ENCODE measurements at regions not wholly inside any gene's neighbourhood (a gene's known extent, or its start where the extent isn't known, plus 50 kb on each side); places are given as distances from the start of the nearest gene placed in this dataset.

- CTCF ChIA-PET = no interaction called here
- no peak for ATAC-seq
Observed at GRCh38 chr16:76964464-76965154, 226.4 kb upstream of the MON1B start.

DNA sequence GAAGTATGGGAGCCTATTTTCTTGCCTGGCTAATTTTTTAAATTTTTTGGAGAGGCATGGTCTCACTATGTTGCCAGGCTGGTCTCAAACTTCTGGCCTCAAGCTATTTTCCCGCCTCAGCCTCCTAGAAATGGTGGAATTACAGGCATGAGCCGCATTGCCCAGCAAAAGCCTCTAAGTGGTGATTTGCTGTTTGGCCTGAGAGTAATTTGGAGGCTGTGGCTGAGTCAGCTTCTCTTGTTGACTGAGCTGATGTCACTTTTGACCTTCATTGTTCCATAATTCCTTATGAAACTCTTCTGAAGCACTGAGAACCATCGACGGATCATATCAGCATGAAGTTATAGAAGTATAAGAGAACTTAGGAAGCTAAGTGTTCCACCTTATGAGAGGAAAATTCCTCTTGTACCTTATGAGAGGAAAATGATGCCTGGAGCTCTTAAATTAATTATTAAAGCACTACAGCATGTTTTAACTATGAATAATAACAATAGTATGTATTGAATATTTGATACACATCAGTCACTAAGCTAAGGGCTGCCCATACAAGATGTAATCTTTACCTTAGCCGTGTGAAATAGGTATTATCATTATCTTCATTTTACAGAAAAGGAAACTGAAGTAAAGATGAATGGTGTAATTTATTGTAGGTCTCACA, 220.8 kb upstream of the MON1B start:
- no peak overlapping the region for H3K27ac Mint-ChIP-seq
- H3K36me3 Mint-ChIP-seq = no peaks in the 10 kb centered on the region

More at GRCh38 chr16:76964464-76965154, 226.4 kb upstream of the MON1B start:
- no peak overlapping the region for H3K27ac Mint-ChIP-seq
- no peaks in the 10 kb centered on the region for H3K9me3 Mint-ChIP-seq (ENCODE audit: low read depth)
- no peaks in the 10 kb centered on the region for H3K27me3 Mint-ChIP-seq
- H3K4me1 Mint-ChIP-seq = no peaks in the 10 kb centered on the region
- DNase-seq = no peak
- no peaks in the 10 kb centered on the region for H3K36me3 Mint-ChIP-seq
- no peak overlapping the region for H3K4me3 Mint-ChIP-seq

GRCh38 chr16:76970745-76971099, 220.3 kb upstream of the MON1B start:
- DNase-seq (no peak), ATAC-seq (no peak)
- CTCF ChIA-PET = no interaction called here
- H3K4me1 Mint-ChIP-seq = no peaks in the 10 kb centered on the region
- no peaks in the 10 kb centered on the region for H3K36me3 Mint-ChIP-seq
- H3K9me3 Mint-ChIP-seq (ENCODE audit: low read depth) = no peaks in the 10 kb centered on the region
- H3K27ac Mint-ChIP-seq = no peak overlapping the region
- peaks cover 2% of the 10 kb centered on the region for H3K27me3 Mint-ChIP-seq
- no peak overlapping the region for H3K4me3 Mint-ChIP-seq

More for the DNA sequence above, 220.8 kb upstream of the MON1B start:
- Mint-ChIP-seq H3K27me3 (peaks cover 2% of the 10 kb centered on the region), H3K9me3 (ENCODE audit: low read depth) (no peaks in the 10 kb centered on the region), H3K4me1 (no peaks in the 10 kb centered on the region), H3K4me3 (no peak overlapping the region)
- ATAC-seq (no peak), DNase-seq (no peak)
- CTCF ChIA-PET = no interaction called here

DNA sequence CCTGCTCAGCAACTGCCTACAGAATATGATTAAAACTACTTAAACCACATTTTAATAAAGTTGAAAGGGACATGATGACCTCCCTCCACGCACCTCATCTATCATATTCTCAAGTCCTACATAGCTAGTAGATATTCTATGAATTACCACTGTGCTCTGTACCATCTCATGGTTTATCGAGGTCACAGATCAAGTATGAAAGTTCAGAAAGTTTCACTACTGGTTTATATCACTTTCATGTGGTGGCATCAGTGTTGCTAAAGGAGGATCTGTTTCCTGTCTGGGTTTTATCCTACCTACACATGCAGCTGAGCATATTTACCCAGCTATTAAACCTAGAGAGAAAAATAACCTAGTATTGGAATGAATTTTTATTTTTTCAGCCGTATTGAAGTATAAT, 214.9 kb upstream of the MON1B start:
- Mint-ChIP-seq H3K27ac (no peak overlapping the region), H3K4me3 (no peak overlapping the region), H3K27me3 (peaks cover 2% of the 10 kb centered on the region), H3K4me1 (no peaks in the 10 kb centered on the region), H3K9me3 (ENCODE audit: low read depth) (no peaks in the 10 kb centered on the region), H3K36me3 (no peaks in the 10 kb centered on the region)
- no peak for DNase-seq
- no peak for ATAC-seq
- CTCF ChIA-PET = no interaction called here

GRCh38 chr16:76976756-76977155, 214.2 kb upstream of the MON1B start:
- Mint-ChIP-seq H3K27me3 (no peaks in the 10 kb centered on the region), H3K4me1 (no peaks in the 10 kb centered on the region), H3K9me3 (ENCODE audit: low read depth) (no peaks in the 10 kb centered on the region), H3K4me3 (no peak overlapping the region), H3K36me3 (no peaks in the 10 kb centered on the region), H3K27ac (no peak overlapping the region)
- CTCF ChIA-PET = no interaction called here
- DNase-seq (no peak), ATAC-seq (no peak)

- H3K4me1 Mint-ChIP-seq = no peaks in the 10 kb centered on the region
- CTCF ChIA-PET = no interaction called here
Observed at GRCh38 chr16:76984196-76984595, 206.8 kb upstream of the MON1B start.

DNA sequence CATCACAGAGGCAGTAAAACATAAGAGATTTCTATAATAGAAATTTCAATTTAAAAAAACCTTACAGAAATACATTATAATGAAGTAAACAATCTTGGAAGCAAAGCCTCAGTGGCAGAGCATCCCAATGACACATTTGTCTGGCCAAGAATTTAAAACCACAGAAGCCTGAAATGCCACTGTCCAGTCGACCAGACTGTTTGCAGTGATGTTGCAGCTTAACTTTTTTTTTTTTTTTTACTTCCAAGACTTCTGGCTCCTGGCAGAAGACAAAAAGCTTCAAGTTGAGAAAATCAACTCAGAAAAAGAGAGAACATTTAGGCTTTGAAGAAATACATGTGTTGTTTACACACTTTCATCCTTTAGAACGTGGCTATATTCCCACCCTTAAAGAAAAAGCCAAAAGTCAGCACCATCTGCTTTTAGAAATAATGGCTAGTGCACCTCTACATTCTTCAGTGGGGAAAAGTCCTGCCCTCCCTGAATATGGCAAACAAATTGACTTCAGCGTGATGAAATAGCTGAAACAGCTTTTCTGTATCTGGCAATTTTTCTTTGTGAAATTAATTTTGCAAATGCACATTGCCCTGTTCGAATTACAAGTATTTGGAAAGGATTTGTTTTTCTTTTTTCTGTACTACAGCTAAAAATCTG, 205.5 kb upstream of the MON1B start:
- no peaks in the 10 kb centered on the region for H3K9me3 Mint-ChIP-seq (ENCODE audit: low read depth)
- H3K27me3 Mint-ChIP-seq = no peaks in the 10 kb centered on the region
- H3K4me3 Mint-ChIP-seq = no peak overlapping the region
- H3K36me3 Mint-ChIP-seq = no peaks in the 10 kb centered on the region
- H3K27ac Mint-ChIP-seq = no peak overlapping the region
- ATAC-seq (no peak), DNase-seq (no peak)
- CTCF ChIA-PET = no interaction called here
- no peaks in the 10 kb centered on the region for H3K4me1 Mint-ChIP-seq

More at GRCh38 chr16:76984196-76984595, 206.8 kb upstream of the MON1B start:
- Mint-ChIP-seq H3K27me3 (no peaks in the 10 kb centered on the region), H3K9me3 (ENCODE audit: low read depth) (no peaks in the 10 kb centered on the region), H3K36me3 (no peaks in the 10 kb centered on the region), H3K4me3 (no peak overlapping the region), H3K27ac (no peak overlapping the region)
- DNase-seq (no peak), ATAC-seq (no peak)

- CTCF ChIA-PET = no interaction called here
- DNase-seq (no peak), ATAC-seq (no peak)
- no peaks in the 10 kb centered on the region for H3K4me1 Mint-ChIP-seq
- no peaks in the 10 kb centered on the region for H3K36me3 Mint-ChIP-seq
- peaks cover 3% of the 10 kb centered on the region for H3K9me3 Mint-ChIP-seq (ENCODE audit: low read depth)
- no peak overlapping the region for H3K27ac Mint-ChIP-seq
- no peak overlapping the region for H3K4me3 Mint-ChIP-seq
- no peaks in the 10 kb centered on the region for H3K27me3 Mint-ChIP-seq
Observed at GRCh38 chr16:76988526-76988925, 202.5 kb upstream of the MON1B start.

- Mint-ChIP-seq H3K4me1 (no peaks in the 10 kb centered on the region), H3K9me3 (ENCODE audit: low read depth) (peaks cover 2% of the 10 kb centered on the region), H3K4me3 (no peak overlapping the region), H3K36me3 (no peaks in the 10 kb centered on the region), H3K27ac (no peak overlapping the region), H3K27me3 (no peaks in the 10 kb centered on the region)
- DNase-seq = no peak
- ATAC-seq = no peak
- CTCF ChIA-PET = no interaction called here
Observed at GRCh38 chr16:77002644-77003043, 188.3 kb upstream of the MON1B start.

DNA sequence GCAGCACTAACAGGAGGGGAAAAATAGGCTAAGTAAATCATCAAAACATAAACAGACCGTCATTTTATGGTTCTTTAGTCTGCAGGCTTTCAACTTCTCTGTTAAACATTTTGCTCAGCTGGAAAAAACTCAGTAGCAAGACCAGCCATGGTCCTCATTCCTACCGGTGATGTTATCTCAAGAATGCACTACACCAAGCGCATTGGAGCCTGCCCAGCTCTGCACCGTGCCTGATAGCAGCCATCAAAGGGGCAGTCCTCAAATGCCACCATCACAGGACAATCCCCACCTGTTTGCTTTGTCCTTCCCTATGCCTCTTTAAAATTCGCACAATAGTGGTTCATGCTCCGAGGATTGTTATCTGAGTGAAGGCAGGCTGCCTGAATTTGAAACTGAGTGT, 181.5 kb upstream of the MON1B start:
- Mint-ChIP-seq H3K27me3 (no peaks in the 10 kb centered on the region), H3K4me3 (no peak overlapping the region), H3K27ac (no peak overlapping the region), H3K9me3 (ENCODE audit: low read depth) (peaks cover 8% of the 10 kb centered on the region), H3K36me3 (no peaks in the 10 kb centered on the region), H3K4me1 (no peaks in the 10 kb centered on the region)
- ATAC-seq = no peak
- CTCF ChIA-PET = interaction anchor here (0.7 kb wide), 1 partner anchor 197 kb away, joined by 3 read pairs; no protein-coding TSS in a partner anchor
- no peak for DNase-seq

DNA sequence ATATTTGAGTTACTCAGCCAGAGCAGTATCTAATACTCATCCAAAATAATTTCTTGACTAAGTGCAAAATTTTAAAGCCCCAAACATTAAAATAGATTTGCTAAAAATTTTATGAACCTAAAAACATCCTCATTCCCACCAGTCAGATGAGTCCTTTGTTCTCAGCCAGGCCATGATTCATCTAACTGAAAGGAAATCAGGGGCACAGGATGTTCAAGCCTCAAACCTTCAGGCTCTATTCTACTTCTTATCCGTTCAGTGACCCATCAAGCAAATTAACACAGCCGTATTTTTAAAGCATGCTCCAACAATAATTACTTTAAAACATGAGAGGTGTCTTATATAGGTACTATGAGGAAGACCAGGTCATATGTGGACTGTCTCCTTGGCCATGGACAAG, 176.5 kb upstream of the MON1B start:
- CTCF ChIA-PET = no interaction called here
- no peaks in the 10 kb centered on the region for H3K4me1 Mint-ChIP-seq
- DNase-seq = no peak
- no peak overlapping the region for H3K27ac Mint-ChIP-seq
- ATAC-seq = no peak
- H3K27me3 Mint-ChIP-seq = no peaks in the 10 kb centered on the region
- peaks cover 7% of the 10 kb centered on the region for H3K9me3 Mint-ChIP-seq (ENCODE audit: low read depth)
- H3K36me3 Mint-ChIP-seq = no peaks in the 10 kb centered on the region
- no peak overlapping the region for H3K4me3 Mint-ChIP-seq

GRCh38 chr16:77030600-77030999, 160.4 kb upstream of the MON1B start:
- CTCF ChIA-PET = no interaction called here
- Mint-ChIP-seq H3K4me3 (no peak overlapping the region), H3K36me3 (no peaks in the 10 kb centered on the region), H3K9me3 (ENCODE audit: low read depth) (no peaks in the 10 kb centered on the region), H3K4me1 (no peaks in the 10 kb centered on the region), H3K27me3 (no peaks in the 10 kb centered on the region), H3K27ac (no peak overlapping the region)
- DNase-seq (no peak), ATAC-seq (no peak)

- Mint-ChIP-seq H3K27ac (no peak overlapping the region), H3K4me3 (no peak overlapping the region), H3K9me3 (ENCODE audit: low read depth) (no peaks in the 10 kb centered on the region), H3K36me3 (no peaks in the 10 kb centered on the region), H3K4me1 (no peaks in the 10 kb centered on the region), H3K27me3 (no peaks in the 10 kb centered on the region)
- ATAC-seq (no peak), DNase-seq (no peak)
- CTCF ChIA-PET = no interaction called here
Observed at GRCh38 chr16:77033516-77033915, 157.5 kb upstream of the MON1B start.

DNA sequence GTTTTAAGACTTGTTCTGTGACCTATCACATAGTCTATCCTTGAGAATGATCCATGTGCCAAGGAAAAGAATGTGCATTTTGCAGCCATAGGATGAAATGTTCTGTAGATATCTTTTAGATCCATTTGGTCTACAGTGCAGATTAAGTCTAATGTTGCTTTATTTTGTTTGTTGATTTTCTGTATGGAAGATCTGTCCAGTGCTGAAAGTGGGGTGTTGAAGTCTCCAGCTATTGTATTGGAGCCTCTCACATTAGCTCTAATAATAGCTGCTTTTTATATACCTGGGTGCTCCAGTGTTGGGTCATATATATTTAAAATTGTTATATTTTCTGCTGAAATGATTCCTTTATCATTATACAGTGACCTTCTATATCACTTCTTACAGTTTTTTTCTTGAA, 155.6 kb upstream of the MON1B start:
- ATAC-seq = no peak
- H3K27me3 Mint-ChIP-seq = no peaks in the 10 kb centered on the region
- CTCF ChIA-PET = no interaction called here
- H3K9me3 Mint-ChIP-seq (ENCODE audit: low read depth) = no peaks in the 10 kb centered on the region
- H3K4me1 Mint-ChIP-seq = no peaks in the 10 kb centered on the region
- no peak overlapping the region for H3K27ac Mint-ChIP-seq
- H3K36me3 Mint-ChIP-seq = no peaks in the 10 kb centered on the region
- no peak for DNase-seq
- no peak overlapping the region for H3K4me3 Mint-ChIP-seq
